Transverse colon (tissue), 4 donors: ENCODE measurements at regions not wholly inside any gene's neighbourhood (a gene's known extent, or its start where the extent isn't known, plus 50 kb on each side); places are given as distances from the start of the nearest gene placed in this dataset.

ENCODE experiments used
- CTCF ChIP-seq, 5 experiments: fragments of 200-600 bp in 3 of 5; fragments of 450-650 bp in 2 of 5; sonication (generic) in 3 of 5; IDR thresholded peaks; 1 replicate in 2 of 5; 2 replicates in 3 of 5; pipeline ENCODE4 v1.5.1; 2016 to 2017; ENCODE audit warnings: antibody characterized with exemption in 5 of 5, inconsistent platforms in 3 of 5, mild to moderate bottlenecking in 2 of 5, moderate library complexity in 1 of 5
- EP300 ChIP-seq: sonication (generic); formaldehyde crosslinking; IDR thresholded peaks from one replicate; pipeline ENCODE4 v1.6.1; 2017; ENCODE audit warnings: antibody characterized with exemption, low read depth
- POLR2A ChIP-seq: fragments of 450-650 bp; IDR thresholded peaks from one replicate; pipeline ENCODE4 v1.6.1; 2016; ENCODE audit warnings: antibody characterized with exemption, mild to moderate bottlenecking, moderate library complexity
- POLR2AphosphoS5 ChIP-seq, 3 donors: sonication (generic); formaldehyde crosslinking; IDR thresholded peaks; one replicate each; pipeline ENCODE4 v1.6.1; 2016; ENCODE audit warnings: antibody characterized with exemption in 3 of 3

GRCh38 chr13:92954746-92955145 is 271.9 kb upstream of the GPC6 start:
- TF ChIP-seq CTCF (IDR thresholded peaks at IDR 0.05) (no peak), POLR2A (no peak), EP300 (no peak), POLR2AphosphoS5 (IDR thresholded peaks at IDR 0.05) (no peak)
